ENCODE measurements at regions not wholly inside any gene's neighbourhood (a gene's known extent, or its start where the extent isn't known, plus 50 kb on each side); places are given as distances from the start of the nearest gene placed in this dataset.
"Not testable (repeated sequence)": the region's sequence is repeated elsewhere in the genome, so short reads cannot be mapped to it uniquely, and the experiment has no call there.

DNA sequence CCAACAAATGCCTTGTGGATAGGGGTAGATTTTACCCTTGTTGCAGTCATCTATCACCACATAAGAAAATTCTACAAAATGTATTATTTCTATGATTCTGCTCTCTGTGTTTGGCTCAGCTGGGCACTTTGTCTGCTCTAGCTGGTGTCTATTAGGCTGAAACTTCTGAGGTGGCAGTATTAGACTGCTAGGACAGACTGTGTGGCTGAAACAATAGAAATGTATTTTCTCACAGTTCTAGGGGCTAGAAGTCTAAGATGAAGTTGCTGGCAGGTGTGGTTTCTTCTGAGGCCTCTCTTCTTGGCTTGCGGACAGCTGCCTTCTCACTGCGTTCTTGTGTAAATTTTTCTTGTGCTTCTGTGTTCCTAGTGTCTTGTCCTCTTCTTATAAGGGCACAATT lies 1139.6 kb upstream of the LRRTM3 start:
- 94% methylated on average over 2 of the region's 2 CpGs for WGBS
- Histone ChIP-seq H3K9me3 (no peaks in the 10 kb centered on the region), H3K4me3 (no peak overlapping the region), H3K4me1 (no peaks in the 10 kb centered on the region), H3K36me3 (no peaks in the 10 kb centered on the region), H3K27me3 (no peaks in the 10 kb centered on the region), H3K27ac (no peak overlapping the region)
- DNase-seq (ENCODE audit: low spot score in 2 of 2): no peak
- no peak for TF ChIP-seq EP300 (IDR thresholded peaks at IDR 0.05)
- no peak for TF ChIP-seq POLR2A (IDR thresholded peaks at IDR 0.05)
- TF ChIP-seq, protein P1, sequence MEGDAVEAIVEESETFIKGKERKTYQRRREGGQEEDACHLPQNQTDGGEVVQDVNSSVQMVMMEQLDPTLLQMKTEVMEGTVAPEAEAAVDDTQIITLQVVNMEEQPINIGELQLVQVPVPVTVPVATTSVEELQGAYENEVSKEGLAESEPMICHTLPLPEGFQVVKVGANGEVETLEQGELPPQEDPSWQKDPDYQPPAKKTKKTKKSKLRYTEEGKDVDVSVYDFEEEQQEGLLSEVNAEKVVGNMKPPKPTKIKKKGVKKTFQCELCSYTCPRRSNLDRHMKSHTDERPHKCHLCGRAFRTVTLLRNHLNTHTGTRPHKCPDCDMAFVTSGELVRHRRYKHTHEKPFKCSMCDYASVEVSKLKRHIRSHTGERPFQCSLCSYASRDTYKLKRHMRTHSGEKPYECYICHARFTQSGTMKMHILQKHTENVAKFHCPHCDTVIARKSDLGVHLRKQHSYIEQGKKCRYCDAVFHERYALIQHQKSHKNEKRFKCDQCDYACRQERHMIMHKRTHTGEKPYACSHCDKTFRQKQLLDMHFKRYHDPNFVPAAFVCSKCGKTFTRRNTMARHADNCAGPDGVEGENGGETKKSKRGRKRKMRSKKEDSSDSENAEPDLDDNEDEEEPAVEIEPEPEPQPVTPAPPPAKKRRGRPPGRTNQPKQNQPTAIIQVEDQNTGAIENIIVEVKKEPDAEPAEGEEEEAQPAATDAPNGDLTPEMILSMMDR (IDR thresholded peaks at IDR 0.05): no peak
- no peak for TF ChIP-seq POLR2AphosphoS5 (IDR thresholded peaks at IDR 0.05)

DNA sequence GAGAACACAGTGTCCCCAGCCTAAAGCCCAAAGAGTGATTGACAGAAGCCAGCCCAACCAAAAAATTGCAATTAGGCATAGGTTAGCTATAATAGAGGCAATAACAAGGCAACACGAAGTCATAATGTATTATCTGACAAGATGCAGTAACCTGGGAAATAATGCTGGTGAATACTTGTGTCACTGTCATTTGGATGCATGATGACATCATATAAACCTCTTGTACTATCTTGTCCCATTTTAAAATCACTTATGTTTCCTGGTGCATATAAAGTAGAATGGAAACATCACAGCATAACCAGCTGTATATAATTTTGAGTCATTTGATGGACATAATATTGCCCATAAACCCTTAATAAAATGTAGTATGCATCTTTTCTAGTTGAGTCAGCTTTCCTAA lies 1138.3 kb upstream of the LRRTM3 start:
- H3K27ac ChIP-seq: no peak overlapping the region
- H3K4me1 ChIP-seq: no peaks in the 10 kb centered on the region
- no peaks in the 10 kb centered on the region for H3K27me3 ChIP-seq
- H3K36me3 ChIP-seq: no peaks in the 10 kb centered on the region
- no peak for DNase-seq (ENCODE audit: low spot score in 2 of 2)
- no peak overlapping the region for H3K4me3 ChIP-seq
- no peak for TF ChIP-seq EP300 (IDR thresholded peaks at IDR 0.05)
- TF ChIP-seq, protein P1 (IDR thresholded peaks at IDR 0.05): no peak
- TF ChIP-seq POLR2AphosphoS5 (IDR thresholded peaks at IDR 0.05): no peak
- no peak for TF ChIP-seq POLR2A (IDR thresholded peaks at IDR 0.05)
- no peaks in the 10 kb centered on the region for H3K9me3 ChIP-seq
- 68% methylated on average over 1 of the region's 1 CpG for WGBS

DNA sequence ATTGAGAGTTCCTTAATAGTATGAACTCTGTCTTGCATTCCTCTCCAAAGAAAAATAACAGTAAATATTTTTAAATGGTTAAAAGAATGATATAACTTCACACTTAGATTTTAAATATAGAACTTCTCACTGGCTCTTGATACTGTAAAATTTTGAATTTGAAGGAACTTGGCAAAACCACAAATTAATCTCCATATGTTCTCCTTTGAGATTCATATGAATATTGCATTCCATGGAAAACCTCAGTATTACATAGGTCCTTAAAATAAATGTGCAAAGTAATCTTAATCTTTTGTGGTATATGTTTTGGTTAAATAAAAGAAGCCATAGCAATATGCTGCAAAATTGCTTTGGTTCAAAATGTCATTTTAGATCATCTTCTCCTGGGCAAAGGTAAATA lies 1137.6 kb upstream of the LRRTM3 start:
- Histone ChIP-seq H3K27ac (no peak overlapping the region), H3K4me1 (no peaks in the 10 kb centered on the region), H3K4me3 (no peak overlapping the region), H3K36me3 (no peaks in the 10 kb centered on the region), H3K9me3 (no peaks in the 10 kb centered on the region), H3K27me3 (no peaks in the 10 kb centered on the region)
- DNase-seq (ENCODE audit: low spot score in 2 of 2): no peak
- TF ChIP-seq POLR2AphosphoS5 (IDR thresholded peaks at IDR 0.05) (no peak), POLR2A (IDR thresholded peaks at IDR 0.05) (no peak), EP300 (IDR thresholded peaks at IDR 0.05) (no peak)
- TF ChIP-seq, protein P1 (IDR thresholded peaks at IDR 0.05): no peak

DNA sequence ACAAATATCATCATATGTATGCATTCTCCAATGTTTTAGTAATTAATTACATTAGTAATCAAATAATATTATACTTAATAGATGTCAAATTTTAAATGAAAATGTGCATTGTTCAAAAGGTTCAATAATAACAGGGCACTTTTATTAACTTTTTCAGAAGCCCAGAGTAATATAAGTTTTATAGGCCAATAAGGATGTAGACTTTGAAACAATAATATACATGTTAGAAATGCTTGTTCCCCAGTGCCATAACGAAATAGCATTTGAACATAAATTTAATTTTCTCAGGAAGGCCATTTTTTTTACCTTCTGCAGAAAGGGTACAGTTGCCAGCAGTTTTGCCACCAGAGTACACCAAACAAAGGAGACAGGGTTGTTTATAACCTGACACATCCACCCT lies 1133.9 kb upstream of the LRRTM3 start:
- H3K4me1 ChIP-seq: no peaks in the 10 kb centered on the region
- TF ChIP-seq POLR2A (IDR thresholded peaks at IDR 0.05) (no peak), POLR2AphosphoS5 (IDR thresholded peaks at IDR 0.05) (no peak), EP300 (IDR thresholded peaks at IDR 0.05) (no peak)
- TF ChIP-seq, protein P1 (IDR thresholded peaks at IDR 0.05): no peak
- H3K9me3 ChIP-seq: no peaks in the 10 kb centered on the region
- no peak for DNase-seq (ENCODE audit: low spot score in 2 of 2)
- H3K27me3 ChIP-seq: no peaks in the 10 kb centered on the region
- WGBS: 90% methylated on average over 1 of the region's 1 CpG
- H3K27ac ChIP-seq: no peak overlapping the region
- no peaks in the 10 kb centered on the region for H3K36me3 ChIP-seq
- H3K4me3 ChIP-seq: no peak overlapping the region

DNA sequence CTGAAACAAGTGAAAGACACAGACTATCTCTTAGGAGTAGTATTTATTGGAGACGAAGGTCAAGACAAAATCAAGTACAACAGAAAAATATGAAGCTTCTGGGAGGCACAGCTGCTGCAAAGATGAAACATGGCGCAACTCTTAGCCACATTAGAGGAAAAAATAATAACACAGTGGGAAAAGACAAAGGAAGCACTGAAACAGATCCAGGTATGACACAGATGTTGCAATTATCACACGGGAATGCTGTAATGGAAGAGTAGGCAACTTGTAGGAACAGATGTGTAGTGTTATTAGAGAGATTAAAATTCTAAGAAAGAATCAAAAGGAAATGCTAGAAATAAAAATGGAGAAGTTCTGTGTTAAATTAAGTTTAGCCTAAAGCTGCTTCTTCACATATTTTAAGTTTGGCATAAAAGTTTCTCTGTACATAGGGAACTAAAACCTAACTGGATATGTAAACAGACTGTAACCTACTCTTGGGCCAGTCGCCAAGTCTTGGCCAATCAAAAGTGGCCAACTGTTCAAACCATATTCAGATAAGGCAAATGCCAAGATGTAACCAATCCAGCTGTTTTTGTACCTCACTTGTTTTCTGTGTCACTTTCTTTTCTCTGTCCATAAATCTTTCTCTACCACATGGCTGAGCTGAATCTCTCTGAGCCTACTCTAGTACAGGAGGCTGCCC lies 1132.0 kb upstream of the LRRTM3 start:
- no peaks in the 10 kb centered on the region for H3K36me3 ChIP-seq

DNA sequence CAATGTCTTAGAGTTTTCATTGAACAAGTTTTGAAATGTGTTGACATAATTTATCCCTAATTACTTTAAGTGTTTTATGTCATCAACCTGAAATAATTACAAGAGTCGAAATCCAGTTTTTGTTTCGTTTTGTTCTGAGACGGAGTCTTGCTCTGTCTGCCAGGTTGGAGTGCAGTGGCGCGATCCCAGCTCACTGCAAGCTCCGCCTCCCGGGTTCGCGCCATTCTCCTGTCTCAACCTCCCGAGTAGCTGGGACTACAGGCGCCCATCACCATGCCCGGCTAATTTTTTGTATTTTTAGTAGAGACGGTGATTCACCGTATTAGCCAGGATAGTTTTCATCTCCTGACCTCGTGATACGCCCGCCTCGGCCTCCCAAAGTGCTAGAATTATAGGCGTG lies 1131.0 kb upstream of the LRRTM3 start:
- not testable (repeated sequence) for H3K27me3 ChIP-seq; H3K9me3 ChIP-seq; H3K4me3 ChIP-seq; H3K4me1 ChIP-seq; DNase-seq (ENCODE audit: low spot score in 2 of 2); H3K27ac ChIP-seq; H3K36me3 ChIP-seq
- 95% methylated on average over 19 of the region's 19 CpGs for WGBS

More for the DNA sequence above, 1132.0 kb upstream of the LRRTM3 start:
- Histone ChIP-seq H3K27me3 (no peaks in the 10 kb centered on the region), H3K9me3 (no peaks in the 10 kb centered on the region), H3K4me1 (no peaks in the 10 kb centered on the region), H3K27ac (no peak overlapping the region), H3K4me3 (no peak overlapping the region)
- TF ChIP-seq, protein P1 (IDR thresholded peaks at IDR 0.05): no peak
- TF ChIP-seq EP300 (IDR thresholded peaks at IDR 0.05): no peak
- TF ChIP-seq POLR2A (IDR thresholded peaks at IDR 0.05): no peak
- no peak for TF ChIP-seq POLR2AphosphoS5 (IDR thresholded peaks at IDR 0.05)
- 47% methylated on average over 4 of the region's 4 CpGs for WGBS
- DNase-seq (ENCODE audit: low spot score in 2 of 2): no peak
